ENCODE measurements at regions not wholly inside any gene's neighbourhood (a gene's known extent, or its start where the extent isn't known, plus 50 kb on each side); places are given as distances from the start of the nearest gene placed in this dataset.
"Not testable (repeated sequence)": the region's sequence is repeated elsewhere in the genome, so short reads cannot be mapped to it uniquely, and the experiment has no call there.

DNA sequence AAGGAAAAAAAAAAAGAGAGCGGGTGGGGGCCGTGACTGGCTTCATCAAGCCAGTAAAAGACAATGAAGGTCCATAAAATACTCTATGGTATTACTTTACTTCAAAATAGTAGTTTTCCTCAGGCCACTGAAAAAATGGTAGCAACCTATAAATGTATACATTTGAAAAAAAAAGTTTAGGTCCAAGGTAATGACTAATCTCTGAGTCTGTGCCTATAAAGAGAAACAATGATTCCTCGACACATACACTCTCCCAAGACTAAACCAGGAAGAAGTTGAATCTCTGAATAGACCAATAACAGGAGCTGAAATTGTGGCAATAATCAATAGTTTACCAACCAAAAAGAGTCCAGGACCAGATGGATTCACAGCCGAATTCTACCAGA is 84.5 kb upstream of the SIRPG start:
- not testable (repeated sequence) for DNase-seq

DNA sequence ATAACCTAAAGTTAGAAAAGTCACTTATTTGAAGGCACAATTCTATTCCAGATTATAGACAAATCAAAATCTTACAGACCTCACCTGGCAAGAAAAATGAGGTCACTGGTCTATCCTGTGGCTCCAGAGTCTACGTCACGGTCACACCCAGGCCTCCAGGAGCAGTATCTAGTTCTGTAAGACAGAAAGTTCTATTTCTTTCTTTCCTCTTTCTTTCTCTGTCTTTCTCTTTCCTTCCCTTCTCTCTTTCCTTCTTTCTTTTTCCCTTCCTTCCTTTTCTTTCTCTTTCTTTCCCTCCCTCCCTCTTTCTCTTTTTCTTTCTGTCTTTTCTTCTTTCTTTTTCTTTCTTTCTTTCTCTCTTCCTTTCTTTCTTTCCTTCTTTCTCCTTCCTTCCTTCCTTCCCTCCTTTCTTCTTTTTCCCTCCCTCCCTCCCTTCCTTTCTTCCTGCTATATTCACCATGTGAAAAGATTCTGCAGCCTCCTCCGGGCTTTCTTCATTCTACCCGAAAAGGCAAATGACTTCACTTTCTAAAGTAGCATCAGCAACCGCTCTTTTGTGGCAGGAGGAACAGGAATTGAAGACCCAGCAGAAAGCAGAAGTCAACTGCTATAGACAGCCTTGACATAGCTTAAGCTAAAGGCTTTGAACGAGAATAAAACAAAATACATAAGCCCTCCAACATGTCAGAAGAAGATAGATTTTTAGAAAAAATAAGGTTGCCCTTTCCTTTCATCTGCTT is 83.9 kb upstream of the SIRPG start:
- no peak for DNase-seq

DNA sequence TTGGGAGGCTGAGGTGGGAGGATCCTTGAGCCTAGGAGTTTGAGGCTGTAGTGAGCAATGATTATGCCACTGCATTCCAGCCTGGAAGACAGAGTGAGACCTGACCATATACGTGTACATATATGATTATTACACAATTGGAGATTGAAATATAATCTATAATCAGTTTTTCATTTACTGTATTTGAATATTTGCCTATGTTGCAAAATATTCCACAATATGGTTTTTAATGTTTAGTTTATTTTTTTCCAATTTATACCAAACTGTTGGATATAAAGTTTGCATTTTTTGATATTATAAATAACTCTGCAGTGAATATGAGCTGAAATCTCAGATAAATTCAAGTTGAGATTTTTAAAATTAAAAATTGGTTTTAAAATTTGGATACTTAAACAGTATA is 79.6 kb upstream of the SIRPG start:
- DNase-seq, result no peak

DNA sequence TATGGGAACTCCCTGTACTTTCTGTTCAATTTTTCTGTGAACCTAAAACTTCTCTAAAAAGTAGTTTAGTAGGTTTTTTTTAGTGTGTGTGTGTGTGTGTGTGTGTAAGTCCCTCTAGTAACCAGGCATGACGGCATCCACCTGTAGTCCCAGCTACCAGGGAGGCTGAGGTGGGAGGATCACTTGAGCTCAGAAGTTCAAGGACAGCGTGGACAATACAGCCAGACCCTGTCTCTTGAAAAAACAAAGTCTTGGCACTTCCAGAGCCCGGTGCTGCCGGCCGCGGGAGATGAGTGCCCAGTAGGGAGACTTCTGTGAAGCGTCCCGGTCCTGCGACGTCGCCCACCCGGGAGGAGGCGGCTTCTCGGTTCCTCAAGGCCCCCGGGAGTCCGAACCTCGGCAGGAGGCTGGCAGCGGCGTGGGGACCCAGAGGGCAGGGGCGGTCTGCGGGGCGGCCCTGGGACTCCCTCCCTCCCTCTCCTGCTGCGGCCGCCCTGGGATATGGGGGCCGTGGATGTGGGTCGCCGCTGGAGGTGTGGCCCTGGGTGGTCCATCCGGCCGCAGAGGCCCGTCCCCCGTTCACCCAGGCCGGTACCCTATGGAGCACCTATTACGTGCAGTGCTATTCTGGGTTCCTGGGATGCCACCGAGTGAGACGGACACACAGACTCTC is 78.0 kb upstream of the SIRPG start:
- DNase-seq, result no peak

DNA sequence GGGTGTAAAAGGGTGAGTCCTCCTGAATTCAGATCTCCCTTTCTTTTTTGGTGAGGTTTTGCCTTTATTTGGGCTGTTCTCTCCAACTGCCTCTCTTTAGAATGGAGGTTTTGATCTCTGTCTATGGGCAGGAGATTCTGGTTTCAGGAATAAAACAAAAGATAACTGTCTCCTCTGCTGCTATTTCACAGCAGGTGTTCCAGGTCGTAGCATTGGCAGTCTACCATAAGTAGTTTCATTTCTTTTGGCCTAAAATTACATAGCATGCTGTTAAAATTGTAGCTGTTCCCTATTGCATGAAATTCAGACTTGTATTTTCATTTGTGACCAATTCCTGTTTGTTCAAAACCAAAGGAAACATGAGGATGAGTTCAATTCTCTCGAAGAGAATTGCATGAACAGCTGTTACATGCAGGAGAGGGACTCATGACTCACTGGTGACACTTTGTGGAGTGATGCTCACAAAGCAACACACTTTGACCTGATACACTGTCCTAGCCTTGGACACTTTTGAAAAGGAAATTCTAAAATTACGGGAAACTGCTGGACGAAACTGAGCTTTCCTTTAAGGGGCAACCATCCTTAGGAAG is 76.8 kb upstream of the SIRPG start:
- DNase-seq, result peak; percentile 1

- DNase-seq, result not testable (repeated sequence)
Observed at GRCh38 chr20:1731828-1732375, 74.3 kb upstream of the SIRPG start.

- not testable (repeated sequence) for DNase-seq
Observed at GRCh38 chr20:1730981-1731711, 73.6 kb upstream of the SIRPG start.

DNA sequence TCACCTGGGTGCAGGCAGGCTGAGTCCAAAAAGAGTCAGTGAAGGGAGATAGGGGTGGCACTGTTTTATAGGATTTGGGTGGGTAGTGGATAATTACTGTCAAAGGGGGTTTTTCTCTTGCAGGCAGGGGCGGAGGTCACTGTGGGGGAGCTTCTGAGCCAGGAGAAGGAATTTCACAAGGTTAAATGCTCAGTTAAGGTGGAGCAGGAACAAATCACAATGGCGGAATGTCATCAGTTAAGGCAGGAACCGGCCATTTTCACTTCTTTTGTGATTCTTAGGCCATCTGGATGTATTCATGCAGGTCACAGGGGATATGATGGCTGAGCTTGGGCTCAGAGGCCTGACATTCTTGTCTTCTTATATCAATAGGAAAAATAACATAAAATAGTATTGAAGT is 69.7 kb upstream of the SIRPG start:
- DNase-seq, result not testable (repeated sequence)

DNA sequence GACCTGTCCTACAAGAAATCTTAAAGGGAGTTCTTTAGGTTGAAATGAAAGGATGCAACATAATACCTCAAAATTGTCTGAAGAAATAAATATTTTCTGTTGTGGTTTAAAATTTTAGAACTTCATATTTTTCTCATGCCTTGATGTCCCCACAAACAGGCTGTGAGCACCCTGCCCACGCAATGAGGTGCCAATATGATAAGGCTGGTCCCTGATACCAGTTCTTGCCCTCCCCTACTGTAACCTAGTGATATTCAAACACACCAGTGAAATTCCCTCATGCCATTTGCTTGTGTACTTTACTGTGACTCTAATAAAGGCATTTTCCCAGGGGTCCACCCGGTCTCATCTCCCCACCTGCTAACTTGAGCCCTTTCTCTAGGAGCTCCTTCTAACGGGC is 67.3 kb upstream of the SIRPG start:
- no peak for DNase-seq

DNA sequence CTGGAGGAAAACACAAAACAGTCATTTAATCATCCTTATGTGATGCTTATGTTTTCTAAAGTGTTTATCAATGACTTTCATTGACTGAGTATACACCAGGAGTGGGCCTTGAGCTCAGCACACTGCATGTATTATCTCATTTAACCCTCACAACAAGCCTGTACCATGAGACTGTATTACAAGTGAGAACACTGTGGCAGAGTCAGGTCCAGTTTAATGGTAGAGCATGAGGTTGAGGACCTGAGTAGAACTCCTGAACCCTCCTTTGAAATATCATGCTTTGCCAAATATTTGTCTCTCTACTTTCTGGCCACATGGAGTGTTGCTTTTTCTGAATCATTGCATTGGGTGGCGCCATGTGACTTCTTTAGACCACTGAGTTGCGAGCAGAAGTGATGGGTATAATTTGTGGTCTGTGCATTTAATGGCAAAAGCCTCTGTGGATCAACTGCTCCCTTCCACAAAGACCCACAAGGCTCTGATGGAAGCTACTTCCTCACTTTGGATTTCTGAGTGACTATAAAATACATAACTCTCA is 65.0 kb upstream of the SIRPG start:
- DNase-seq, result no peak

DNA sequence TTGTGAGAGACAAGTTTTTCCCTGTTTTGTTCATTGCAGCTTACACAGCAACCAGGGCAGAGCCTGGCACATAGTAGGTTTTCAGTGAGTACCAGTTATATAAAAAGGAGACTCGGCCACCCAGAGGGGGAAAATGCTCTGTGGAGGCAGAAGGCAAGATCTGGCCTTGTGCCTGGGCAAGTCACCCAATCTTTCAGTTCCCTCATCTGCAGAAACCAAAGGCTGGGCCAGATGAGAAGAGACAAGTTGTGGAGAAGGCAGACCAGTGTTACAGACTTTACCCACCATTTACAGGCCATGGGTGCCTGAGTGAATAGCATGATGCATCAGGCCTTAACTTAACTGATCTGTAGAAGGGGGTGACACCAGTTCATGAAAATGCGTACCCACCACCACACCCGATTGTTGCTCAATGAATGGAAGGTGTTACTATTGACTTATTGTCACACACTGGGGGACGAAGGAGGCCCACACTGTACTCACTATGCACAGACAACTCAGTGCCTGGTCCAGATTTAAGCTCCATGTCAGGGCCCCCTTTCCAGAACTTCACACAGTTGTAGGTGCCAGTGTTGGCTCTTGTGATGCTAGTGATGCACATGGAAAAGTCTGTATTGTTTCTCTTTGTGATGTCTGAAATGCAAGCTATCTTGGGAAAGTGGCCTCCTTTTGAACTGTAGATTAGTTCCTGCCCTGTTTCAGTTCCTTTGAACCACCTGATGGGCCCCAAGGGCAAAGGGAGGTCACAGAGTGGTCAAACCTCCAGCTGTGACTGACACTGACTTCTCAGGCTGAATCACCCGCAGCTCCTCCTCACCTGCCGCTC is 64.3 kb upstream of the SIRPG start:
- no peak for DNase-seq

GRCh38 chr20:1720845-1721475 is 63.4 kb upstream of the SIRPG start:
- DNase-seq, result no peak

GRCh38 chr20:1720226-1720625 is 62.6 kb upstream of the SIRPG start:
- DNase-seq, result no peak

GRCh38 chr20:1718604-1719384 is 61.2 kb upstream of the SIRPG start:
- peak; percentile 89 for DNase-seq

GRCh38 chr20:1712634-1713624 is 55.4 kb upstream of the SIRPG start:
- no peak for DNase-seq

- no peak for DNase-seq
Observed at GRCh38 chr20:1711826-1712601, 54.4 kb upstream of the SIRPG start.

- DNase-seq, result no peak
Observed at GRCh38 chr20:1711266-1711665, 53.7 kb upstream of the SIRPG start.

DNA sequence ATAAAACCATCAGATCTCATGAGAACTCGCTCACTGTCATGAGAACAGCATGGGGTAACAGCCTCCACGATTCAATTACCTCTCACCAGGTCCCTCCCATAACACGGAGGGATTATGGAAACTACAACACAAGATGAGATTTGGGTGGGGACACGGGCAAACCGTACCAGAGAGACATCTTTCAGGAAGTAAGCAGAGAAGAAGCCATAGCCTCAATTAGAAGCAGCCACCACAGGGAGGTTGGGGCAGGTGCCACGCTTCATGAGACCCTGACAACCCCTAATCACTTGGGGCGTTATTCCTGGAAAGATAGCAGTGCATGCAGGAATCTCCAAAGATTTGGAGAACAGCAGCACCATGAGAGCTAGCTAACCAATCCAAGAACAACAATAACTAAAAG is 52.9 kb upstream of the SIRPG start:
- no peak for DNase-seq

Data from NCI-H226 (cell line).